Endometrium (tissue), 2 donors: ENCODE measurements at regions not wholly inside any gene's neighbourhood (a gene's known extent, or its start where the extent isn't known, plus 50 kb on each side); places are given as distances from the start of the nearest gene placed in this dataset.
"Not testable (repeated sequence)": the region's sequence is repeated elsewhere in the genome, so short reads cannot be mapped to it uniquely, and the experiment has no call there.

Experiments used
- FAIRE-seq: peaks from 2 replicates; lab custom pipeline; 2012; peaks lifted over from hg19 to GRCh38; lab: Jason Lieb, UNC
- donor health status: control.
- donor health status: control.

DNA sequence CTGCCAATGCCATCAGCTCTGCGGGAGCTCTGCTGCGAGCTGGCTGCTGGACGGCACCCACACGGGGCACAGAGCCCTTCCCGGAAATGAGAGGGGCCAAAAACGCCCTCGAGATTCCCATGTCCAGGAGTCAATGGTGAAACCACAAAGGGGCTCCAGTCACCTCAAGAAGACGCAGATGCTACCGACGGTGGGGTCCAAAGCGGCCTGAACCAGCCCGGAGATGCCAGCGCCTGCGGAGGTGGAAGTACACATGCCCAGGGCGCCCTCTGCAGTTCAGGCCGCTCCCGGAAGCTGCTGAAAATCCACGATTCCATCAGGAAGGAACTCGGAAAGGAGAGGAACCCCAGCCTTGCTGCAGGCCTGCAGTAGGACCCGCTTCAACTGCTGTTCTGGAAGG lies 82.4 kb upstream of the SELENOP start:
- no peak for FAIRE-seq

DNA sequence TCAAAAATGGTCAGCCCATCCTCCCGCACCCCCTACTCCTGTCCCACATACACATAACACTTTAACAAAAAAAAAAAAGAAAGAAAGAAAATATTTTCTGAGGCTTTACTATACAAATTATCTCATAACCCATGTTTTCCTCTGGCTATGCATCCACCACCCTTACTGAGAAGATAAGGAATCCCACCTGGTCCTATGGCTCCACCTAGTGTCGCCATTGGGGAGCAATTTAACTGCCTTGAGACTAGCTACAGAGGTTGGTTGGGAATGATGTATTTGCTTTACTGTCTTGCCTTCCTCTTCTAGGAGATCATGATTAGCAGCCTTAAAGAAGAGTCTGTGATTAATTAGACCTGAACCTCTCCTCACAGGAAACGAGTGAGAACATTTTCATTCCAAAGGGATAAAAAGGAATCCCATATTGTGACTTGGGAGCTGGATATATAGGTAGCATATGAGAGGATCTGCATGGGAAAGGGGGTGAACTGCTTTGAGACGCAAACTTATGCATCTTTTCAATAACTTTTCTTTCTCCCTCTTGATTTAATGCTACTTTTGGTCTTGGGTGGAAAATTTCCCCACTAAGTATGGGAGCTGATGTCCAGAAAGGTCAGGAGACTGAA lies 77.7 kb upstream of the SELENOP start:
- FAIRE-seq: peak; percentile 76

DNA sequence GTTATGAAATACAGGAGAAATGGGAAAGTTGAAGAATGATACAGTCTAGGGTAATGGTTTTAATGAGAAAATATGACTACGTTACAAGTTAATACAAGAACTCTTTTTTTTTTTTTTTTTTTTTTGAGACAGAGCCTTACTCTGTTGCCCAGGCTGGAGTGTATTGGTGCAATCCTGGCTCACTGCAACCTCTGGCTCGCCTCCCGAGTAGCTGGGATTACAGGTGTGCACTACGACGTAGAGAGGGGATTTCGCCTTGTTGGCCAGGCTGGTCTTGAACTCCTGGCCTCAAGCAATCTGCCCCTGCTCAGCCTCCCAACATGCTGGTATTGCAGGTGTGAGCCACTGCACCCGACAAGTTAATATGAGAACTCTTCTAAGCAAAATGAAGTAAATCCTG lies 77.1 kb upstream of the SELENOP start:
- no peak for FAIRE-seq

DNA sequence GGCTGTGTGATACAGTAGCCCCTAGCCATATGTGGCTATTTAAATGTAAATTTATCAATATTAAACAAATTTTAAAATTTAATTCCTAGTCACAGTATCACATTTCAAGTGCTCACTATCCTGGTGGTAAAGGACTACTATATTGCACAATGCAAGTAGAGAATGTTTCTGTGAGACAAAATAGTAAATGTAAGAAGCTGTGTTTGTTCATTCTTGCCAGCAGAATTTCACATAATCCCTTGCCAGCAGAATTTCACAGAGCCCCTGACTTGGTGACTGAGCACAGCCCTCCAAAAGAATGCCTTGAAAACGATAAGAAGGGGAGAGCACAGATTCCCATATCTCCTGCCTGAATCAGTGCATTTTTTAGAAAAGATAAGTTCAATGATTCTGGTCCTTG lies 75.9 kb upstream of the SELENOP start:
- FAIRE-seq: no peak

DNA sequence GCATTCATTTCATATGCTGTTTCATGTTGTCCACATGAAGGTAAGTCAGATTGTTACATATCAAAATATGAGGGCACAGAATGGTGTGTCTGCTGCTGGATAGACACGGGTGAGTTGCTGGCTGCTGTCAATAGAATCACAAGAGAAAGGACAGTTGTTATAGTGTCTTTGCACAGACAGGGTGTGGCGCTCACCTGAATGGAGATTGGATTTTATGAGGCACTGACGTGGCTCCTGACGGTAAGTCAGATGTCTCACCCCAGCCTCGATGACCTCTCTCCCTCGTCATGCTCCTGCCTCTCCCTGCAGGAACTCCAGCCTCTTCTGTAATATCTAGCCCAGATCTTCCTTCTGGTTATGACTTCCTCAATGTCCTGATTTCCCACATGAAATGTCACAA lies 75.4 kb upstream of the SELENOP start:
- FAIRE-seq: no peak

DNA sequence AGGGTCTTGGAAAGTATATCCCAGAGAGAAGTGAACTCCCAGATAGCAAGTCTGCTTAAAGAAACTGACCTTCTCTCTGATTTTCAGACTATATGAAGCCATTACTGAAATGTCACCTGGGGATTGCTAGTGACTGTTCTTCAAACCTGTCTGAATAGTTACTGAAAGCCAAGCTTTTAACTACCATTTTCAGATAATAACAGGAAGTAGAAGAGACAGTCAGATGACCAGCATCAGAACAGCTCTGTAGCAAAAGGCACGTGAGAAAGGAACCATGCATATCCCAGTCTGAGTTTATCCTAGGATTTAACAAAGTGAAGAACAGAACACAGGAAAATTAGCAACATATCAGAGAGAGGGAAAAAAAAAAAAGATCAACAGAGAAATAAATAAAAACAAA lies 74.9 kb upstream of the SELENOP start:
- FAIRE-seq: no peak

DNA sequence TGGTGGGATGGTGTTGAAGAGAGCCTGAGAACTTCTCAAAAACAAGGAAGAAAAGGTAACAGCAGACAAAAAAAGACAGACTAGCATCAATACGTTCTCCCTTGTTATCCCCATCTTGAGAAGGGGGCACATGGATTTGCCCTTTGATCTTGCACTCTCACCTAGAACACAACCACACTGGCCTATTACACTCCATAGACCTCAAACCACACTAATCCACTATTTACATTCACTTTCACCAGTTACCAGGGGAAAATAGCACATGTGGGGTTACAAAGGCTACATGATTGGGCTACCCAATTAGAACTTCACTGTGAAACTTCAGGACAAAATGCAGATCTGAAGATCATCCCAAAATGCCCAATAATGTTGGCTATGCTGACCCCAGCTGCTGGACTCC lies 72.6 kb upstream of the SELENOP start:
- no peak for FAIRE-seq

DNA sequence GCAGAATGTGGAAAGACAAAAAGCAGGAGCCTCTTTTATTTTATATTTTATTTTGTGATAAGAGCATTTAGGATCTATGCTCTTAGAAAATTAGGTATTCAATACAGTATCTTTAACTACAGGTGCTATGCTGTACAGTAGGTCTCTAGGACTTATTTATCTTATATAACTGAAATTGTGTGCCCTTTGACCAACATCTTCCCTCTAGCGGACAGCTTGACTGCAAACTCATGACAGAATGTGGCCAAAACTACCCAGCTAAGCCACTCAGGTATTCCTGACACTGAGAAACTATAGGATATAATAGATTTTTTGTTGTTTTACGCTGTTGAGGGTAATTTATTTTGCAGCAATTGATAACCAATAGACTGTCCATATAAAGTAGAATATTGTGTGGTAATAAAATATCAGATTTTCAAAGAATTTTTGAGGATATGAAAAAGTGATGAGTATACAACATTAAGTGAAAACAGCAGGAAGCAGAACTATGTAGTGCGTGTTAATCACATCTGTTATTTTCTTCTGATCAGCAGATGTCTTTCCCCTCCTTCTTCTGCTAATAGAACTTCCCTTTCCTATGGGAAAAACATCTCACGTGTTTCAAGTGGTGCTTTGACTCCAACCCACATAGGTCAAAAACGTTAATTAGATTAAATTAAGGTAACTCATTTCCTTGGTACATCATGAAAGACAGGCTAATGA lies 69.9 kb upstream of the SELENOP start:
- no peak for FAIRE-seq

DNA sequence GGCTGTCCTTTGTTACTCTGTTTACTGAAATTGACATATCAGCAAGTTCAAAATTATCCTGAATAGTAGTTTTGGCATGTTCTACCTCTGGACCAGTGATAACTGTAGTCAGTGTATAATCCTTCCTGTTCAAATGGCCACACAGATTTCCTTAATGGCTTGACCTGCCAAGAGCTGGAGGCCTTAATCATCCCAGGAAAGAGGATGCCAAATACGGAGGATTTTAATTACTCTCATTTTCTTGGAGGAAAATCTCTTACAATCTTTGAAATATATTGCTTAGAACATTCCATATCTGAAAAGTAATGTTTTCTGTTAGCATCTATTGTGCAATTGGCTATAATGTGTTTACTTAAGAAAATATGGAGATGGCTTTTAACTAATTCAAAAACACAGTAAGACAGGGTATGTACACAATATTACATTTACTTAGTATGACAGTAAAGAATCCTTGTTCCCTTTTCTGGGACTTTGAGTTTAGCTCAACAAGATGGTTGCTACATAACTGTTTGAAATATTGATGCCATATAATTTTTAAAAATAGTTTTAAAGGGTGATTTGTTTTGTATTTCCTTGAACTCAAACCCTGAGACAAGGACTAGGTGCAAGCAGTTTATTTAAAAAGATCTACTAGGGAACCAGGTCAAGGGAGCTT lies 68.9 kb upstream of the SELENOP start:
- no peak for FAIRE-seq

DNA sequence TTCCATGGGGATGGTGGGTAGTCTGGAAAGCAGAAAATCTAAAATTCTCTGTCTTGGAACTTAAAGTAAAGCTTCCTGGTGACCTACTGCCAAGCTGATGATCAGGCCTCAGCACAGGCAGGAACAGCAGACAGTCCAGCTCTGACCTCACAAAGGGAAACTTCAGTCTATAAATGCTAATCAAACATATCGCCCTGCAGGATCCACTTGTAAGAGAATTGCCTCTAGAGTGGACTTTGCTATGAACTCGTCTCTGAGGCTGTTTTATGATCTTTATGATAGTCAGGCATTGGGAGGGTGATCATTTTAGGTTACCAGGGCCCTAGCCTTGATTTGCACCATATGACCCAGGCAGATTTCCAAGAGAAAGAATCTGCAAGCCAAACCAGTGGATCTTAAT lies 67.6 kb upstream of the SELENOP start:
- FAIRE-seq: no peak

DNA sequence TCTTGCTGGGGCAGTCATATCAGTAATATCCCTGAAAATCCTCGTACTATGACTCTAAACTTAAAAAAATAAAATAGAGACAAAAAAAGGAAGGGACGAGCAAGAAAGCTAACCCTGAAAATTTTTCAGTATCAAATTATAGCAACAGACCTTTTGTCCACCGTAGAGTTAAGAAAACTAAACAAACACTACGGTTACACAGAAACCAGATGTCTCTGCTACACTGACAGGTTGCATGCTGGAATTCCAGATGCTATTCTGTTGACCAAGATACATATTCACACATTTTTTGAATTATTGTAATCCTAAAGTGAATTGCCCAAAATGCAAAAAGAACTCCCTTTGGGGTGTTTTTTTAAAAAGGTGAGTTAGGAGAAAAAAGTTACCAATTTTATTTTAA lies 66.9 kb upstream of the SELENOP start:
- FAIRE-seq: no peak

DNA sequence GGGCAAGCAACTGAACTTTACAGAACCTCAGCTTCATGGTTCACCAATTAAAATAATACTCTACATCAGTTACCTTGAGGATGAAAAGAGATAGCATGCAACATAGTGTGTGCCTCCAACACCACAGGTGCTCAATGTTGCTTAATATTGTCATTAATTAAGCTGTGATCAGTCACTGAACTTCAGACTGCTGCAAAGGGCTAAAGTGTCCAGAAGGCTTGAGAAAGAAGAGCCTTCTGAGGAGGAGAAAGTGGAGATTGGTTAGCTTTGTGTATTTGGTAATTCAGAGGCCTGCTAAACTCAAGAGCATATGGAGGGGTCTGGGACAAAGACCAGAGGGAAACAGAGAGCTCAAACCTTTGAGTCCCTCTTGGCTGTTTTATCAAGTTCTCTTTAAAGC lies 66.3 kb upstream of the SELENOP start:
- no peak for FAIRE-seq

DNA sequence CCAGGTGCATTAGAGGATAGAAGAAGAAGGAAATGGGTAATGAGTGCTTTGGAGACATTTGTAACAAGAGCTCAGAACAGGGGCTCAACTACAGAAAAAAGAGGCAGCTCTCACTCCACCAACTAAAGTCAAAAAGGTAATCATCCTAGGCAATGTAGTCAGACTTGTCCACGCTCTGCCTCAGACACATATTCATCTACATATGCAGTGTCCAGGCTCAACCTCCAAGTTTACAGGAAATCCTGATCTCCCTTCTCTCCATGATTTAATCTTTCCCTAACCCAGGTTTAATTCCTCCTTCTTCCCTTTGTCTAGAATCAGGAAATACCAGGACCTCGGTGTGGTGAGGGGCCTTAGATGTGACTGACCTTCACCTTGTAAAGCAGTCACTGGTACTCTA lies 65.7 kb upstream of the SELENOP start:
- FAIRE-seq: no peak

DNA sequence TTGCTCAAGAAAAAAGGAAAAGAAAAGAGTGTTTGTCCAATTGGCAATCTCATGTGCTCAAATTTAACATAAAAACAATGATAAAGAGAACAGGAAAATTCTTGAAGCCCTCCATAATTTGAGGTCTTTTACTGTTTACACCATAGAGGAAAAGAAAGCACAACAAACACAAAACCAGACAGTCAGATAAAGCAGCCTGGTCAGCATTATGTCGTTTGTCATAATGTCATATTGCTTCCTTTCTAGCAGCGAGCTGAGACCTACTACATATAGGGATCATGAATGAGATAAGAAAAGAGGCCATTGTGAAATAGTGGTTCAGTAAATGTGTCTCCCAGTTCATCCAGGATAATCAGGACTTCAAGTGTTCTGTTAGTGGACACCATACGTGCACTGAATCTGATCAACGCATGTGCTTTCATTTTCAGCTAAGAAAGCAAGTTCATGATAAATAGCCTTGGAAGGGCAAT lies 64.7 kb upstream of the SELENOP start:
- FAIRE-seq: no peak

DNA sequence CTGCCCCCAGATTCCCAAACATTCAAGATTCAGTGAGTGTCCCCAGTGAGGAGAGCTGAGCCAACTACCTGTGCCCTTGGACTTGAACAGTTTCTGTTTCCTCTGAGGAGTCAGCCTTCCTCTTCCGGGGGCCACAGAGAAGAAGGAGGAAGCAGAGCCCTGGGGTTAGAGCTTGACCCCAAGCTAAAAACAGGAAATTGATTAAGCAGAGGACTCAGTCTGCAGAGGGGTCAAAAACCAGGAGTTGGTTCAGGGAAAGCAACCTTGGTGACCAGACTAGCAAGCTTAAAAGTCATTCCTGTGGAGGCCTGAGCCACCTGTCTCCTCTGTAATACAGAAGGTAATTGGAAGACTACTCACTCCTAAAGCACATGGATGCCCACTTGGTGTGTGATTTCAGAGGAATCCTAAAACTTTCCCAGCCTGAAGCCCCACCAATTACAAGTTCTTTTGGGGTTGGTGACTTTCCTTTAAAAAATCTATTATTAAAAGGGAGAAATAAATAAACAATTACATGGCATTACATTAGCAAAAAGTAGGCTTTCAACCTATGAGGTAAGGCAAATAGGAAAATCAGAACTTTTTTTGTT lies 64.2 kb upstream of the SELENOP start:
- no peak for FAIRE-seq

DNA sequence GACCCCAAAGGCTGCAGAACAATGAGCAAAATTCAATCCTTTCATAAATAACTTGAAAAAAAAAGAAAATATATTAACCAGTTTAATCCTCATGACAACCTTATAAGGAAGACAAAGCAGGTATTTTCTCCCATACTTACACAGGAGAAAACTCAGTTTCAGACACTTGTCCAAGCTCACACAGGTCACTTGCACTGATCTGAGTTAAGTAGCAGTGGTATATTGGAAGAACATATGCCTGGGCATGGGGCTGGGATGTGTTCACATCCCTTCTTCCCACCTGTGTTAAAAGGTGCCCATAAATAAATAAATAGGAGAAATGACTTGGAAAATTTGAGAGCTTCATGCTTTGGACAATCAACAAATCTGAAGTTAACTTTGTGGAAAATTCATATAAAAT lies 63.5 kb upstream of the SELENOP start:
- FAIRE-seq: no peak

DNA sequence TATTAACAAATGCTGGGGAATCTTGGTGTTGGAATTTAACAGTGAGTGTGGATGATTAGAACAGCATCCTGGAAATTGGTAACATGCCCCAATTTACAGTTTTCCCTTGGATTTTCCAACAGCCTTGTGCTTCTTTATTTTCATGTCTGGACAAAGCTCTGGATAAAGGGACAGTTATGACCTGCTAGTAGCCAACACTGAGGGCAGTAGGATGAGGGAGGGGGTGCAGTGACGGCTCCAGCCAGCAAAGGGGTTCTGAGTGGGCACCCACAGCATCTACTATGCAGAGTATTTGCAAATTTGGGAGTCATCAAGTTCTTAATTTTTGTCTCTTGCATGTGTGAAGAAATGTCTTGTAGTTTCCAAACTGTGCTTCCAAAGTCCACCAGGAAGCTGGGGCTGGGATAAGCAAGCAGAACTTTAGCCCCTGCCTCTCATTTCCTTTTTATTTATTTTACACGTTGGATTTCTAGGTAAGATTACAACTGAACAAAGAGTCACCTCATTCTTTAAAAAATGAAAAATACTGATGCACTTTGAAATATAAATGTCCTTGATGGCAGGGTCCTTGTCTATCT lies 63.0 kb upstream of the SELENOP start:
- FAIRE-seq: no peak

DNA sequence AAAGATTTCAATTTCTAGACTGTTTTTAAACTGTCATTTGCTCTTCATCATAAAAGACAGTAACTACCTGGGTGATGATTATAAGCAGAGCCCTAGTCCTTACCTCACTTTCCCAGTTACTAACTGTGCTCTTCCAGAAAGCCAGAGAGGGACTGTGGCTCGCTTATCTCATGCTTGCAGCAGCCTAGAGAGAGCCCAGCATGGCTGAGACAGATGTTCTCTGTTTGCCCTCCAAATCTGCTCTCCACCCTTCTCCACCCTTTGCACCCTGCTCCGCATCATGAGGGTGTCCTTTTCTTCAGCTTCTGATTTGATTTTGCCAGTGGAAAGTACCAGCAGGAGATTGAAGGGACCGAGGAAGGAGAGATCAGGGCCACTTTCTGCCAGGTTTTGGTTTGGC lies 61.2 kb upstream of the SELENOP start:
- FAIRE-seq: no peak

DNA sequence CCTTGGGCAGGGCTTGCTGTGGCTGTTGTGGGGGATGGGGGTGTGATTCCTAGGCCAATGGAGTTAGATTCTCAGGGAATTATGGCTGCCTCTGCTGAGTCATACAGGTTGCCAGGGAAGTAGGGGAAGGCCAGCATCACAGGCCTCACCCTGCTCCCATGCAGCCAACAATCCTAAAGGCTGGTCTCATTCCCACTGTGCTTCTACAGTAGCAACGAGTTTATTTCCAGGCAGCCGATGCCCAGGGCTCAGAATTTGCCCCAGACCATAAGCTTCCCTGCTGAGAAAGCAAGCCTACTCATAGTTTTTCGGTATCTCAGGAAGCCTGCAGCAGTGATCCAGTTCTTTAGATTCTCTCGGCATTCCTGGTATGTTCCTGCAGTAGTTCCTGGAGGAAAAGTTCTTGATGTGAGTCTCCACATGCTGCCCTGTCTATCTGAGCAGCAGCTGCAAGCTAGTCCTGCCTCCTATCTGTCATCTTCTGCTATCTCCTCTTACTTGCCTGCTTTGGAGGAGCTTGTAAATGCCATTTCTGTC lies 59.3 kb upstream of the SELENOP start:
- no peak for FAIRE-seq

DNA sequence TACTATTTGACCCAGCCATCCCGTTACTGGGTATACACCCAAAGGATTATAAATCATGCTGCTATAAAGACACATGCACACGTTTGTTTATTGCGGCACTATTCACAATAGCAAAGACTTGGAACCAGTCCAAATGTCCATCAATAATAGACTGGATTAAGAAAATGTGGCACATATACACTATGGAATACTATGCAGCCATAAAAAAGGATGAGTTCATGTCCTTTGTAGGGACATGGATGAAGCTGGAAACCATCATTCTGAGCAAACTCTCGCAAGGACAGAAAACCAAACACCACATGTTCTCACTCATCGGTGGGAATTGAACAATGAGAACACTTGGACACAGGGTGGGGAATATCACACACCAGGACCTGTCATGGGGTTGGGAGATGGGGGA lies 56.7 kb upstream of the SELENOP start:
- FAIRE-seq: not testable (repeated sequence)

DNA sequence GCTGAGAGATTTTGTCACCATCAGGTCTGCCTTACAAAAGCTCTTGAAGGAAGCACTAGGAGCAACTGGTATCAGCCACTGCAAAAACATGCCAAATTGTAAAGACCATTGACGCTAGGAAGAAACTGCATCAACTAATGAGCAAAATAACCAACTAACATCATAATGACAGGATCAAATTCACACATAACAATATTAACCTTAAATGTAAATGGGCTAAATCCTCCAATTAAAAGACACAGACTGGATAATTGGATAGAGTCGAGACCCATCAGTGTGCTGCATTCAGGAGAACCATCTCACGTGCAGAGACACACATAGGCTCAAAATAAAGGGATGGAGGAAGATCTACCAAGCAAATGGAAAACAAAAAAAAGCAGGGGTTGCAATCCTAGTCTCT lies 53.1 kb upstream of the SELENOP start:
- not testable (repeated sequence) for FAIRE-seq
